B cell (primary cell): ENCODE measurements at regions not wholly inside any gene's neighbourhood (a gene's known extent, or its start where the extent isn't known, plus 50 kb on each side); places are given as distances from the start of the nearest gene placed in this dataset.

Experiments used
- EZH2 ChIP-seq: IDR thresholded peaks from 2 replicates; pipeline ENCODE4 v1.6.1; 2012; ENCODE audit warnings: borderline replicate concordance, low read depth, mild to moderate bottlenecking, moderate library complexity, low read length; ENCODE audit not compliant: insufficient read depth, poor library complexity, severe bottlenecking
- TF ChIP-seq, protein P1 (sequence below): fragments of 200-600 bp; IDR thresholded peaks from one replicate; pipeline ENCODE4 v1.8.0; 2022; ENCODE audit warnings: antibody characterized with exemption, mild to moderate bottlenecking

DNA sequence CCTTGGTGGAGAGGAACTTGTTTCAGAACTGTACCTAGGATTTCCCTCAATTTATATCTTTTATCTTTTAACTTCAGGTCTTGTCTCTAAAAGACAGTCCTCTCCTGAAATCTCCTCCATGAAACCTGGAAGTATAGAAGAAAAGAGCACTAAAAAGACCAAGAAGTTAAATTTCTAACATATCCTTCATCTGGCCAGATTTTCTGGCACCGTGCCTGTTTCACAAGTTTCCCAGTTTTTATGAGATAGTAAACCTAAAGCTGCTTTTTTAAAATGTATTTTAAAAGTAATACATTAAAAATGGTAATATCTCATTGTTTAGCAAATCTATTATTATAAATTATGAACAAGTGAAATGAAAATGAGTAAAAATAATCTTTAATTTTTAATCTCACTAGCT, 348.3 kb upstream of the RSPO3 start:
- TF ChIP-seq, protein P1, sequence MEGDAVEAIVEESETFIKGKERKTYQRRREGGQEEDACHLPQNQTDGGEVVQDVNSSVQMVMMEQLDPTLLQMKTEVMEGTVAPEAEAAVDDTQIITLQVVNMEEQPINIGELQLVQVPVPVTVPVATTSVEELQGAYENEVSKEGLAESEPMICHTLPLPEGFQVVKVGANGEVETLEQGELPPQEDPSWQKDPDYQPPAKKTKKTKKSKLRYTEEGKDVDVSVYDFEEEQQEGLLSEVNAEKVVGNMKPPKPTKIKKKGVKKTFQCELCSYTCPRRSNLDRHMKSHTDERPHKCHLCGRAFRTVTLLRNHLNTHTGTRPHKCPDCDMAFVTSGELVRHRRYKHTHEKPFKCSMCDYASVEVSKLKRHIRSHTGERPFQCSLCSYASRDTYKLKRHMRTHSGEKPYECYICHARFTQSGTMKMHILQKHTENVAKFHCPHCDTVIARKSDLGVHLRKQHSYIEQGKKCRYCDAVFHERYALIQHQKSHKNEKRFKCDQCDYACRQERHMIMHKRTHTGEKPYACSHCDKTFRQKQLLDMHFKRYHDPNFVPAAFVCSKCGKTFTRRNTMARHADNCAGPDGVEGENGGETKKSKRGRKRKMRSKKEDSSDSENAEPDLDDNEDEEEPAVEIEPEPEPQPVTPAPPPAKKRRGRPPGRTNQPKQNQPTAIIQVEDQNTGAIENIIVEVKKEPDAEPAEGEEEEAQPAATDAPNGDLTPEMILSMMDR: no peak
- no peak for TF ChIP-seq EZH2
